GM04503 (cell line): ENCODE measurements at regions not wholly inside any gene's neighbourhood (a gene's known extent, or its start where the extent isn't known, plus 50 kb on each side); places are given as distances from the start of the nearest gene placed in this dataset.

ENCODE experiments used
- DNase-seq: peaks from one replicate; pipeline ENCODE4 v3.0.0-alpha.2; 2012; ENCODE audit warnings: low read depth

GRCh38 chr1:30405631-30406212 lies 317.7 kb downstream of the MATN1 start:
- DNase-seq: no peak

DNA sequence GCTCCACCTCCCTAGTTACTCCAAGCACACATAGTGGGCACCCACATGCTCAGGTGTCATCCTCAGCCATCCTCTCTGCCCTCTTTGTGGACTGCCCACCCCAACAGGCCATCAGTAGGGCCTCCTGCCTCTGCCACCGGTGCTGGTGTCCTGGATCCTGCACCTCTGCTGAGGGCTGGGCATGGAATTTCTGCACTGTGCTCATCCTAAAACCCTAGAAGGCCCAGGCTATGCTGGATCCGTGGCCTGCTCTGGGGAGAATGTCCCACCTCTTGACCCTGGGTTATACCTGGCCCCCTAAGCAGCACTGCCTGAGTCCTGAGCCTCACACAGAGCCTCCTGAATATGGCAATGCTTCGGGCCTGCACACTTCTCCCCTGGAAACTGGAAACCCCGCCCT lies 318.3 kb downstream of the MATN1 start:
- no peak for DNase-seq

- no peak for DNase-seq
These were observed 319.0 kb downstream of the MATN1 start for GRCh38 chr1:30404341-30404740.

DNA sequence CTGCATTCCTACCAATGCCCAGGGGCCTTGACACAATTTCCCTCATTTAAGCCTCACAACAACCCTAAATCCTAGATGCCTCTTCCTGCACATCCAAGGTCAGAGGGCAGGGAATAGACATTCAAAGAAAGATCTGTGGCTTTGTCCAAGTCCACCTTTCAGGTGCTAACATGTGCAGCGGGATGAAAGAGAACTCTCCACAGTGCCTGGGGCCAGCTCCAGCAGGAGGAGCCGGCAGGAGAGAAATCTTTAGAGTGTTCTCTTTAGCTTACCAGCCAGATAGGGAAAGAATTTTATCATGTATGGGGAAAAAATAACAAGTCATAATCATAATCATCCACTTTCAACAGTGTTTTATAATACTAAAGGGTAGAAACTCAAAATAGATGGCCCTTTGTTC lies 319.7 kb downstream of the MATN1 start:
- no peak for DNase-seq

- no peak for DNase-seq
These were observed 320.2 kb downstream of the MATN1 start for GRCh38 chr1:30403061-30403645.

GRCh38 chr1:30402031-30402430 lies 321.4 kb downstream of the MATN1 start:
- DNase-seq: no peak

DNA sequence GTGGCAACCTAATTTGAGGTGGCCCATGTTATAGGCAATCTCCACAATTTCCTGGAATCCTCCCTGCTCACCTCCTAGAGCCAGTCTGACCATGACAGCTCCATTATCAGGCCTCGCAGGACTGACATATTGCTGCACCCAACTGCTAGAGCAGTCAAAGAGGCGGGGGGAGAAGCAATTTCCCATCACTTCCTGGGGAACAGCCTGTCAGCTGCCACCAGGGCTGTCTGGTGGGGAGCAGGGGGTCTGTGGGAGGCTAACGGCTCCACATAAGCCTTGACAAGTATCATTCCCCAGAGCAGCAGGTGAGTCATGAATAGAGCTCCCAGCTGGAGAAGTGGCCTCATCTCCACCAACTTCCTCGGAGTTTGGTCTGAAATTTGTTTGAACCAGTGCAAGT lies 322.9 kb downstream of the MATN1 start:
- DNase-seq: no peak

- DNase-seq: no peak
These were observed 324.4 kb downstream of the MATN1 start for GRCh38 chr1:30399026-30399425.

DNA sequence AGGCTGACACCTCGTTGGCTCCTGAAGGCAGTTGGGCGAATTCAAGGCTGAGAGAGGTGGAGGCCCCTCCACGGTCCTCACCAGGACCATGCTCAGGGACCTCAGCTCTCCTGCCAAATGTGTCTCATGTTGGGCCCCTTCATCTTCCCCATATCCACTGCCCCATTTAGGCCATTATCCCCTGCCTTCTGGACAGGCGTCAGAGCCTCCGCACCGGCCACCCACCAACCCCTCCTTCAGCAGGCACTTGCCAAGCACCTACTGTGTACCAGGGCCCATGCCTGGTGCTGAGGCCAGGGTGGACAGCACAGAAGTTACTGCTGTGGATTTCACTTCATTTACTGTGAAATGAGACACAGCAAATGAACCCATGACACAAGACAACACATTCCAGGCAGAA lies 325.8 kb downstream of the MATN1 start:
- DNase-seq: no peak

GRCh38 chr1:30395631-30396030 lies 327.8 kb downstream of the MATN1 start:
- no peak for DNase-seq

DNA sequence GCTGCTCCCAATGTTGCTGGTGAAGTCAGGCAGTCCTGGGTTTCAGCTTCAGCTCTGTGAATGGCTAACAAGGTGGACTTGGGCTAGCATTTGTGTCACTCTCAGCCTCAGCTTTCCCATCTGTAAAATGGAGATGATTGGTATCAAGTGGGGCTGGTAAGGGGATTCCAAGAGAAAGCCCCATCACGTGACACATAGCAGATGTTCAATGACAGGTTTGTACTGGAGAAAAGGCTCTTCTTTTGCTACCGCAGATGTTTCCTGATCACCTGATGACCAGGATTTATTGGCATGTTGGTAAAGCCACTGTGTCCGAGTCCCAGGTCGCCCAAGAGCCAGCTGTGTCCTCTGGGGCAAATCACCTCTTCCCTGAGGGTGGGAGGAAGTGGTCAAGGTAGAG lies 335.0 kb downstream of the MATN1 start:
- DNase-seq: no peak

DNA sequence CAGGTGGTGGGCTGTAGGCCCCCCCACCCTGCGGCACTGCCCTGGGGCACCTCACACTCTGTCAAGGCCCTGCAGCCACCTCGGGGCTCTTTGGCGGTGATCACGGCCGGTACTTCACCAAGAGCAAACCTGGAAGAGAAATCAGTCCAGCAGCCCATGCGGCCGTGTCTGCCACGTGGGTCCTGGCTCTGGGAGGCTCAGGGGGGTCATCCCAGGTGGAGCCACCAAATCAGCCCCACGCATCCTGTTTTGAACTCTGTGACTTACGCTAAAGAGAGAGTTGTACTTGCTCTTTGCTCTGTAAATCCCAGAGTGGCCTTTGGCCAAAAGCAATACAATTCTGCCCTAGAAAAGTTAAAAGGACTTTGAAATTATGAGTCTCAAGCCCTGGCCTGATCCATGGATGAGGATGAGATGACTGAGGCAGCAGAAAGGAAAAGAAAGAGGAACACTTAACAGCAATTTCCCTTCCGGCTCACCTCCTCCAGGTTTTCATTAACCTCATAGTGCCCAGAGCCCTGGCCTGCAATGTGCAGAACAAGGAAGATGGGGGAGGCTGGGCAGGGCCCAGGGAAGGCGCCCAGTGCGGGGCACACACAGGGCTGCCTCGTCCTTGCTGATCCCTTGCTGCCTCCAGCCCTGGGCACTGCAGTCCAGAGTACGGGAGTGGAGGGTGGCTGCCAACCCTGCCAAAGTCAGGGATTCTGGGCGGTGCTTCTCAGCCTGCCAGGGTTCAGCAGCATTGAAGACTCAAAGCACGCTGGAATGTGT lies 337.0 kb downstream of the MATN1 start:
- DNase-seq: no peak

GRCh38 chr1:30385246-30385995 lies 338.0 kb downstream of the MATN1 start:
- DNase-seq: no peak

GRCh38 chr1:30384286-30385245 lies 338.8 kb downstream of the MATN1 start:
- no peak for DNase-seq

DNA sequence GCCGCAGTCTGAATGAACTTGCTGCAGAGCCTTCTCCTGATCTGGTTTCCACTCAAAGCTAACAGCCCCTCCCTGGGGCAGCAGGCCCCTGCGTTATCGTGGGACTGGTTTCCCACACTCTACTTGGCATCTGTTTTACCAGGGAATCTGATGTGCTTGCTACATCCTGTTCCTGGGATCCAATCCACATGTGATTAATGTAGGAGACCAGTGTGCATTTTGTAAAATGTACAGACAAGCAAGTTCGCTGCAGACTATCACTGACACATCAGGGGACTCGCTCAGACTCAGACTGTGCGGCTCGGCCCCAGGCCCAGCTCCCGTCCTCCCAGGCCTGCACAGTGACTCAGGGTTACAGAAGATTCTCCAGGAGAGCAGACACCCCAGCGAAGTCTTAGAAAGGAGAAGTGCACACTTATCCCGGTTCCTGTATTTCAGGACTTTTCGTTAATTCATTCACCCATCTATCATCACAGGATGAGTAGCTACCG lies 340.1 kb downstream of the MATN1 start:
- DNase-seq: no peak

DNA sequence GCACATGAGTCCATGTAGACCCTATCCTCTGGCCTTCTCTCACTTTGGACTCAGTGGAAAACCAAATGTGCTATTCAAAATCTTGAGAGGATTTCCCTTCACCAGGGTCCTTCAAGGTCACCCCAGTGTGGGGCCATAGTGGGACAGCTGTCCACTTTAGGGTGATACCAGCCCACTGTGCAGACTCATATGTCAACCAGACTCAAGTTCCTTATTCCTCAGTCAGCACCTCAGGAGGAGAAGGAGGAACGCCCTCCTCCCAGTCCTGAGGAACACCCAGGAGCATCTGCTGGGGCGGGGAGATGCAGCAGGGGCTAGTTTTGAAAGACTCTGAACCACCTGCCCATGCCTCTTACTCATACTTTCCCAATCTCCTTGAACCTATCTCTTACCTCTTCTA lies 340.9 kb downstream of the MATN1 start:
- DNase-seq: no peak

DNA sequence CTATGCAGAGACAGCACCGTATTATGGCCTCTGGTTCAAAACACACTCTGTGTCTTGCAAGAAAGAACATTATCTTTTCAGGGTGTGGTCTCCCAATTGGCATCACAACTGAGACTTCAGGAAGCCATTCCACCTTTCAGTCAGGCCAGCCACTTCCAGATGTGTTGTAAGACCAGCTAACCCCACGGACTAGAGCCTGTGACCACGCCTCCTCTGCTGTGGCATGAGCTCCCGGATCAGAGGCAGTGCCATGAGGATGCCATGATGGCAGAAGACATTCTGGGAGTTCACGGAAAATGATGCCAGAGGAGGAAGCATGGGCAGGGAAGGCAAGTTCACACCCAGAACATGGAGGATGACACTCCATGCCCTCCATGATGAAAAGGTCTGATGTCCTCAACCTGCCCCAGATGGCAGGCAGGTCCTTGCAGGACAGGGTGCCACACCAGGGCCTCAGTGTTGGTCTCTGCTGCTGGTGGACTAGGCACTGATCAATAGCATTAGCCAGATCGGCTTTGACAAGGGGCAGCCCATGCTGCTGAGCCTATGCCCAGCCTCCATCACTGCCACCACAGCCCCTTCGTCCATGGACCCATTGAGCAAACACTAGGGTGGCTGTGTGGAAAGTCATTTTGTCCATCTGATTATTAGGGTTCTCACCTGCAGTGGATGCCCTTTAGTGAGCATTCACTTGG lies 341.6 kb downstream of the MATN1 start:
- DNase-seq: no peak

DNA sequence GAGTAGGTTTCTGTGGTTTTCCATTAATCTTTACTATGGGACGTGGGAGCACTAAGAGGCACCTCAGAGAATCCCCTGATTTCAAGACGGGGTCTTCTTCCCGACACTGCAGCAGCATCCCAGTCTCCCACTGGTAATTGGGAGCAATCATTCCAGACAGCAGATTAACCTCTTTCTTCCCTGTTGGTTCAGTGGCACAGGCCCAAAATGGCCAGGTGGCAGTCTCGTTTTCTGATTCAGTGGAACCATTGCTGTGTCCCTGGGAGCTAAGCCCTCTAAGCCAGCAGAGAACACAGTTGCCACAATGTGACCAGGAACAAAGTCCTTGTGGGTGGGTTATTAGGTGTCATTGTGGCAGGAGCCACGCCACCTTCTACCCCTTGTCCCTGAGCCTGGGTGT lies 342.1 kb downstream of the MATN1 start:
- DNase-seq: no peak

DNA sequence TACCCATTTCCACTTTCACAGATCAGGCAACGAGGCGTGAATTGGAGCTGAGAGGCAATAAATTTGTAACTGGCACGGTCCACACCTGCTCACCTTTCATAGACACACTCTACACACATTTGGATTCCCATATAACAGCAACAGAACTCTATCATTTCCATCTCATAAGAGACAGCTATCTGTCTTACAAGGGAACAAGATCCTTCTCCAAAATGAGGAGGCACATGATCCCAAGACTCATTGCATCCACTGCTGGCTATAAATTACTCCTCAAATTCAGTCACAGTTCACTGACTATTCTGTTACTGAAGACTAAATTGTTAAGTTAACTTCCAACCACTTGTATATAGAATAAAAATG lies 342.8 kb downstream of the MATN1 start:
- no peak for DNase-seq

DNA sequence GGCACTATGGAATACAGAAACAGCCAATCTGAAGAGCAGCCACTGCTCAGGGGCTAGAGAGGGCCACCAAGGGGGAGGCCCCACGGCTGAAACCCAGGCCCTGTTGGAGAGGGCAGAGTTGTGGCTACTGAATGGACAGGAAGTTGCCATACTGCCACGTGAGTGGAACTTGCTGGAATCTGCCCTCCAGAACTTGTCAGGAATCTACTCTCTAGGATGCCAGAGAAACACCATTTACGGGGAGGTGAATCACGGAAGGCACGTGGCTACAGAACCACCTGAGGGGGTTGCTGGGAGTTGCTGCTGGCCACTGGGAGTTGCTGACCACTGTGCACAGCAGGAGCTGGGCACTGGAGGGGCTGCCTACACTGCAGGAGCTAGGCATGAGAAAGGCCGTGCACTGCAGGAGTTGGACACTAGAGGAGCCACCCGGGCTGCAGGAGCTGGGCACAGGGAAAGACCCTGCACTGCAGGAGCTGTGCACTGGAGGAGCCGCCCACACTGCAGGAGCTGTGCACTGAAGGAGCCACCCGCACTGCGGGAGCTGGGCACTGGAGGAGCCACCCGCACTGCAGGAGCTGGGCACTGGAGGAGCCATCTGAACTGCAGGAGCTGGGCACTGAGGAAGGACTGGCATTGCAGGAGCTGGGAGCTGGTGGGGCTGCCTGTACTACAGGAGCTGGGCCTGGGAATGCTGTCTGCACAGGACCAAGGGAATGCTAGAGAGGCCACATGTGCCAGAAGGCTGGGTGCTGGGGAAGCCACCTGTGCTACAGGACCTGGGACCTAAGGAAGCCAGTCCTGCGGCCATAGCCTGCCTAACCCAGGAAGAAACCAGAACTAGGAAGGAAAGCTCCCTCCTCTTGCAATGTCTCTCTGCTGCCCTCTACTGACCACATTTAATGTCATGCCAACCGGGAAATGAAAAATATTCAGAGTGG lies 343.4 kb downstream of the MATN1 start:
- DNase-seq: peak; percentile 19
